ENCODE measurements at regions not wholly inside any gene's neighbourhood (a gene's known extent, or its start where the extent isn't known, plus 50 kb on each side); places are given as distances from the start of the nearest gene placed in this dataset.

DNA sequence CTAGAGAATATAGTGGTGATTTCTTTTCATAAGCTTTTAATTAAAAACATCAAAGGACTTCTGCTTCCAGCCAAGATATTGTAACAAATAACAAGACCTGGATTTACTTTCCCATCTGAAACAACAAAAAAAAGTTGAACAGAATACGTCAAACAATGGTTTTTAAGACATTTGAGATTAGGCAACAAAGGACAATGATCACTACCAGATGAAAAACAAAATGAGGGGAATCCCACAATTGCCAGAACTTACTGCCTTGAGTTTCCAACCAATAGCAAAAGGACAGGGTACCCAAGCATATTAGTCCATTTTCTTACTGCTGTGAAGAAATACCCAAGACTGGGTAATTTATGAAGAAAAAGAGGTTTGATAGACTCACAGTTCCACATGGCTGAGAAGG lies 341.4 kb upstream of the INTU start:
- TF ChIP-seq, protein P1, sequence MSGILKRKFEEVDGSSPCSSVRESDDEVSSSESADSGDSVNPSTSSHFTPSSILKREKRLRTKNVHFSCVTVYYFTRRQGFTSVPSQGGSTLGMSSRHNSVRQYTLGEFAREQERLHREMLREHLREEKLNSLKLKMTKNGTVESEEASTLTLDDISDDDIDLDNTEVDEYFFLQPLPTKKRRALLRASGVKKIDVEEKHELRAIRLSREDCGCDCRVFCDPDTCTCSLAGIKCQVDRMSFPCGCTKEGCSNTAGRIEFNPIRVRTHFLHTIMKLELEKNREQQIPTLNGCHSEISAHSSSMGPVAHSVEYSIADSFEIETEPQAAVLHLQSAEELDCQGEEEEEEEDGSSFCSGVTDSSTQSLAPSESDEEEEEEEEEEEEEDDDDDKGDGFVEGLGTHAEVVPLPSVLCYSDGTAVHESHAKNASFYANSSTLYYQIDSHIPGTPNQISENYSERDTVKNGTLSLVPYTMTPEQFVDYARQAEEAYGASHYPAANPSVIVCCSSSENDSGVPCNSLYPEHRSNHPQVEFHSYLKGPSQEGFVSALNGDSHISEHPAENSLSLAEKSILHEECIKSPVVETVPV (CRISPR knock-in tag; IDR thresholded peaks at IDR 0.05), result no peak
- TF ChIP-seq ZC3H10 (CRISPR knock-in tag; IDR thresholded peaks at IDR 0.05) (no peak), ARNTL (CRISPR knock-in tag; IDR thresholded peaks at IDR 0.05; ENCODE audit: borderline replicate concordance, low read depth) (no peak)
